GM12872 (cell line): ENCODE measurements at regions not wholly inside any gene's neighbourhood (a gene's known extent, or its start where the extent isn't known, plus 50 kb on each side); places are given as distances from the start of the nearest gene placed in this dataset.

ENCODE experiments used
- CTCF ChIP-seq: IDR thresholded peaks from 3 replicates; pipeline ENCODE4 v1.5.1; 2011; ENCODE audit warnings: low read depth, mild to moderate bottlenecking, low read length, moderate library complexity; ENCODE audit not compliant: insufficient read depth

GRCh38 chr6:140012150-140012549 lies 637.7 kb upstream of the CITED2 start:
- no peak for TF ChIP-seq CTCF

GRCh38 chr6:140011537-140011936 lies 637.1 kb upstream of the CITED2 start:
- no peak for TF ChIP-seq CTCF

- no peak for TF ChIP-seq CTCF
These were observed 634.8 kb upstream of the CITED2 start for GRCh38 chr6:140009286-140009685.

GRCh38 chr6:140007525-140007924 lies 633.1 kb upstream of the CITED2 start:
- TF ChIP-seq CTCF = no peak

- no peak for TF ChIP-seq CTCF
These were observed 628.8 kb upstream of the CITED2 start for GRCh38 chr6:140003217-140003616.

- TF ChIP-seq CTCF = no peak
These were observed 628.1 kb upstream of the CITED2 start for GRCh38 chr6:140002396-140003022.

- no peak for TF ChIP-seq CTCF
These were observed 627.4 kb upstream of the CITED2 start for GRCh38 chr6:140001821-140002341.
